Erythroblast (primary cell): ENCODE measurements at regions not wholly inside any gene's neighbourhood (a gene's known extent, or its start where the extent isn't known, plus 50 kb on each side); places are given as distances from the start of the nearest gene placed in this dataset.

Experiments used
- GATA1 ChIP-seq: IDR thresholded peaks from 2 replicates; pipeline ENCODE4 v1.6.1; 2011; ENCODE audit warnings: low read depth, mild to moderate bottlenecking, control low read depth, low read length, moderate library complexity
- POLR2A ChIP-seq: IDR thresholded peaks from 2 replicates; pipeline ENCODE4 v1.6.1; 2011; ENCODE audit warnings: mild to moderate bottlenecking, low read length

GRCh38 chr10:3564346-3565002 is 220.5 kb downstream of the KLF6 start:
- TF ChIP-seq POLR2A (no peak), GATA1 (no peak)
